ENCODE measurements at regions not wholly inside any gene's neighbourhood (a gene's known extent, or its start where the extent isn't known, plus 50 kb on each side); places are given as distances from the start of the nearest gene placed in this dataset.
"Not testable (repeated sequence)": the region's sequence is repeated elsewhere in the genome, so short reads cannot be mapped to it uniquely, and the experiment has no call there.

- no peak for TF ChIP-seq CTCF (conservative IDR thresholded peaks at IDR 0.05)
- peaks cover 14 to 15% of the 10 kb centered on the region in 2 experiments; a peak in 4 of 5 replicates for H3K9me3 Mint-ChIP-seq
- Histone ChIP-seq H3K4ac (ENCODE audit: low read depth, low read length) (no peak overlapping the region), H2BK20ac (ENCODE audit: low read depth, low read length, poor library complexity, severe bottlenecking) (no peak overlapping the region), H4K8ac (replicated peaks; ENCODE audit: insufficient read length, low read depth, low read length) (no peak overlapping the region), H3K27ac (ENCODE audit: insufficient read length, low read depth, low read length) (no peak overlapping the region), H3K18ac (ENCODE audit: insufficient read length, low read depth, low read length) (no peak overlapping the region), H3K23ac (ENCODE audit: insufficient read length, low read depth, low read length) (no peak overlapping the region), H4K5ac (ENCODE audit: insufficient read length, low read depth, low read length) (no peak overlapping the region), H2AK5ac (ENCODE audit: insufficient read length, low read length) (no peak overlapping the region), H4K20me1 (ENCODE audit: control insufficient read depth, insufficient read depth, insufficient read length) (no peaks in the 10 kb centered on the region), H2BK15ac (ENCODE audit: low read depth, low read length) (no peak overlapping the region), H3K27me3 (ENCODE audit: insufficient read depth, low read length) (no peaks in the 10 kb centered on the region), H2AFZ (ENCODE audit: low read length) (no peak overlapping the region), H3K9ac (ENCODE audit: extremely low read depth, insufficient read length, low read length) (no peak overlapping the region), H2BK12ac (ENCODE audit: insufficient read length, low read depth, low read length) (no peak overlapping the region), H4K91ac (ENCODE audit: insufficient read length, low read depth, low read length) (no peak overlapping the region), H2BK5ac (ENCODE audit: insufficient read length, low read length) (no peak overlapping the region), H3K4me2 (ENCODE audit: insufficient read depth, insufficient read length, low read length) (no peak overlapping the region), H3T11ph (ENCODE audit: low read length) (no peak overlapping the region), H3K56ac (ENCODE audit: insufficient read length, low read depth, low read length) (no peak overlapping the region), H3K9me3 (ENCODE audit: control insufficient read depth, low read depth, low read length) (no peaks in the 10 kb centered on the region), H3K14ac (ENCODE audit: insufficient read depth, low read length) (no peak overlapping the region), H3K23me2 (ENCODE audit: insufficient read length, low read depth, low read length, poor library complexity, severe bottlenecking) (no peaks in the 10 kb centered on the region), H3K79me2 (ENCODE audit: insufficient read depth, low read length) (no peaks in the 10 kb centered on the region), H3K4me1 (ENCODE audit: insufficient read depth, low read length) (no peaks in the 10 kb centered on the region), H3K79me1 (ENCODE audit: insufficient read depth, low read depth, low read length, poor library complexity, severe bottlenecking) (no peaks in the 10 kb centered on the region), H2BK120ac (ENCODE audit: low read depth, low read length, poor library complexity, severe bottlenecking) (no peak overlapping the region)
- H3K27ac Mint-ChIP-seq: no peak overlapping the region
- H3K27me3 Mint-ChIP-seq (ENCODE audit: low read depth): peaks cover 19% of the 10 kb centered on the region
- H3K4me1 Mint-ChIP-seq: no peaks in the 10 kb centered on the region
- H3K4me3 Mint-ChIP-seq: no peak overlapping the region
- no peak for DNase-seq
- WGBS (ENCODE audit: extremely low coverage, insufficient read length, low lambda C conversion rate): no CpG with 5 or more reads among the region's 3 CpGs
- peaks cover 0 to 6% (median 2%) of the 10 kb centered on the region in 3 experiments; a peak in 4 of 7 replicates for H3K36me3 Mint-ChIP-seq (ENCODE audit: insufficient read depth in 1 of 3, low read depth in 3 of 3)
These were observed 154.0 kb downstream of the ABHD5 start for GRCh38 chr3:43844757-43845156.

DNA sequence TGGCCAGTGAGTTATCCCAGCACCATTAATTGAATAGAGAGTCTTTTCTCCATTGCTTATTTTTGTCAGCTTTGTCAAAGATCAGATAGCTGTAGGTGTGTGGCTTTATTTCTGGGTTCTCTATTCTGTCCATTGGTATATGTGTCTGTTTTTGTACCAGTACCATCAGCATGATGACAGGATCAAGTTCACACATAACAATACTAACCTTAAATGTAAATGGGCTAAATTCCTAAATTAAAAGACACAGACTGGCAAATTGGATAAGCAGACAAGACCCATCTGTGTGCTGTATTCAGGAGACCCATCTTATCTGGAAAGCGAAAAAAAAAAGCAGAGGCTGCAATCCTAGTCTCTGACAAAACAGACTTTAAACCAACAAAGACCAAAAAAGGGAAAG, 154.8 kb downstream of the ABHD5 start:
- not testable (repeated sequence) for H4K8ac ChIP-seq (replicated peaks; ENCODE audit: insufficient read length, low read depth, low read length); H3K23me2 ChIP-seq (ENCODE audit: insufficient read length, low read depth, low read length, poor library complexity, severe bottlenecking); H3K4me2 ChIP-seq (ENCODE audit: insufficient read depth, insufficient read length, low read length); H3K4me1 ChIP-seq (ENCODE audit: insufficient read depth, low read length); H2BK120ac ChIP-seq (ENCODE audit: low read depth, low read length, poor library complexity, severe bottlenecking); H3K18ac ChIP-seq (ENCODE audit: insufficient read length, low read depth, low read length); H2BK5ac ChIP-seq (ENCODE audit: insufficient read length, low read length); H3K79me1 ChIP-seq (ENCODE audit: insufficient read depth, low read depth, low read length, poor library complexity, severe bottlenecking); H3K36me3 Mint-ChIP-seq (ENCODE audit: insufficient read depth in 1 of 3, low read depth in 3 of 3); H3K27ac ChIP-seq (ENCODE audit: insufficient read length, low read depth, low read length); H3K14ac ChIP-seq (ENCODE audit: insufficient read depth, low read length); H4K91ac ChIP-seq (ENCODE audit: insufficient read length, low read depth, low read length); H3K23ac ChIP-seq (ENCODE audit: insufficient read length, low read depth, low read length); H3K9ac ChIP-seq (ENCODE audit: extremely low read depth, insufficient read length, low read length); H3K4me1 Mint-ChIP-seq; H4K20me1 ChIP-seq (ENCODE audit: control insufficient read depth, insufficient read depth, insufficient read length); H2BK12ac ChIP-seq (ENCODE audit: insufficient read length, low read depth, low read length); H3K4me3 Mint-ChIP-seq; H3K4ac ChIP-seq (ENCODE audit: low read depth, low read length); H4K5ac ChIP-seq (ENCODE audit: insufficient read length, low read depth, low read length); H3K56ac ChIP-seq (ENCODE audit: insufficient read length, low read depth, low read length); H2AFZ ChIP-seq (ENCODE audit: low read length); H3K27ac Mint-ChIP-seq; H3K79me2 ChIP-seq (ENCODE audit: insufficient read depth, low read length); DNase-seq; H2BK15ac ChIP-seq (ENCODE audit: low read depth, low read length); H2AK5ac ChIP-seq (ENCODE audit: insufficient read length, low read length); H3T11ph ChIP-seq (ENCODE audit: low read length); H3K9me3 ChIP-seq (ENCODE audit: control insufficient read depth, low read depth, low read length); H2BK20ac ChIP-seq (ENCODE audit: low read depth, low read length, poor library complexity, severe bottlenecking); H3K27me3 ChIP-seq (ENCODE audit: insufficient read depth, low read length)
- WGBS (ENCODE audit: extremely low coverage, insufficient read length, low lambda C conversion rate): no CpG with 5 or more reads among the region's 1 CpG
- H3K27me3 Mint-ChIP-seq (ENCODE audit: low read depth): peaks cover 16% of the 10 kb centered on the region
- peaks cover 14 to 15% of the 10 kb centered on the region in 2 experiments; a peak in 4 of 5 replicates for H3K9me3 Mint-ChIP-seq

Measured in H9 (cell line).